IPS-11a (cell line): ENCODE measurements at regions not wholly inside any gene's neighbourhood (a gene's known extent, or its start where the extent isn't known, plus 50 kb on each side); places are given as distances from the start of the nearest gene placed in this dataset.
"Not testable (repeated sequence)": the region's sequence is repeated elsewhere in the genome, so short reads cannot be mapped to it uniquely, and the experiment has no call there.

Source experiments
- H3K4me3 ChIP-seq: one replicate; pipeline ENCODE4 v1.5.1; 2013; ENCODE audit warnings: low read depth, low read length, control low read depth

- no peak overlapping the region for H3K4me3 ChIP-seq
Observed at GRCh38 chr12:60231976-60232907, 636.4 kb downstream of the SLC16A7 start.

GRCh38 chr12:60234611-60235195, 638.9 kb downstream of the SLC16A7 start:
- H3K4me3 ChIP-seq = not testable (repeated sequence)

GRCh38 chr12:60235261-60235660, 639.4 kb downstream of the SLC16A7 start:
- no peak overlapping the region for H3K4me3 ChIP-seq

- H3K4me3 ChIP-seq = not testable (repeated sequence)
Observed at GRCh38 chr12:60236416-60236815, 640.6 kb downstream of the SLC16A7 start.

GRCh38 chr12:60240891-60241290, 645.1 kb downstream of the SLC16A7 start:
- no peak overlapping the region for H3K4me3 ChIP-seq

- no peak overlapping the region for H3K4me3 ChIP-seq
Observed at GRCh38 chr12:60251091-60251490, 655.3 kb downstream of the SLC16A7 start.

- H3K4me3 ChIP-seq = no peak overlapping the region
Observed at GRCh38 chr12:60252359-60253096, 656.7 kb downstream of the SLC16A7 start.

GRCh38 chr12:60255044-60255443, 659.2 kb downstream of the SLC16A7 start:
- H3K4me3 ChIP-seq = no peak overlapping the region

- H3K4me3 ChIP-seq = no peak overlapping the region
Observed at GRCh38 chr12:60257063-60257462, 661.2 kb downstream of the SLC16A7 start.

- no peak overlapping the region for H3K4me3 ChIP-seq
Observed at GRCh38 chr12:60259225-60259624, 663.4 kb downstream of the SLC16A7 start.

GRCh38 chr12:60262378-60262777, 666.5 kb downstream of the SLC16A7 start:
- no peak overlapping the region for H3K4me3 ChIP-seq

- H3K4me3 ChIP-seq = no peak overlapping the region
Observed at GRCh38 chr12:60263161-60263560, 667.3 kb downstream of the SLC16A7 start.

GRCh38 chr12:60263836-60264493, 668.1 kb downstream of the SLC16A7 start:
- H3K4me3 ChIP-seq = no peak overlapping the region

GRCh38 chr12:60265741-60266140, 669.9 kb downstream of the SLC16A7 start:
- no peak overlapping the region for H3K4me3 ChIP-seq

GRCh38 chr12:60266381-60266852, 670.6 kb downstream of the SLC16A7 start:
- no peak overlapping the region for H3K4me3 ChIP-seq

- H3K4me3 ChIP-seq = no peak overlapping the region
Observed at GRCh38 chr12:60269611-60270269, 673.9 kb downstream of the SLC16A7 start.

GRCh38 chr12:60271816-60272215, 676.0 kb downstream of the SLC16A7 start:
- no peak overlapping the region for H3K4me3 ChIP-seq

- no peak overlapping the region for H3K4me3 ChIP-seq
Observed at GRCh38 chr12:60278209-60278608, 682.4 kb downstream of the SLC16A7 start.

GRCh38 chr12:60279221-60279620, 683.4 kb downstream of the SLC16A7 start:
- H3K4me3 ChIP-seq = no peak overlapping the region

GRCh38 chr12:60281522-60281921, 685.7 kb downstream of the SLC16A7 start:
- H3K4me3 ChIP-seq = no peak overlapping the region
